B cell (primary cell): ENCODE measurements at regions not wholly inside any gene's neighbourhood (a gene's known extent, or its start where the extent isn't known, plus 50 kb on each side); places are given as distances from the start of the nearest gene placed in this dataset.

Source experiments
- ATAC-seq: fragments of 200-7000 bp; cut with Tn5 transposase; one replicate; pipeline ENCODE4 v1.10.0; 2021; ENCODE audit warnings: low read depth, mild to moderate bottlenecking, moderate number of reproducible peaks, moderate library complexity
- CTCF ChIA-PET: fragments of 350-600 bp; sonication (Branson Sonifier 250); formaldehyde crosslinking; loops from one replicate; lab custom pipeline; 2021; ENCODE audit warnings: antibody characterized with exemption, inconsistent platforms; lab: Charles Lee
- POLR2A ChIA-PET: fragments of 350-600 bp; sonication (Branson Sonifier 250); formaldehyde crosslinking; loops from one replicate; lab custom pipeline; 2021; ENCODE audit warnings: antibody characterized with exemption; lab: Charles Lee
- DNase-seq: peaks from one replicate; pipeline ENCODE4 v3.0.0; 2013
- H2AFZ ChIP-seq: 2 replicates; pipeline ENCODE4 v1.6.1; 2012; ENCODE audit warnings: mild to moderate bottlenecking, low read depth, low read length; ENCODE audit not compliant: insufficient read depth, poor library complexity, severe bottlenecking
- H3K27ac ChIP-seq, 2 donors: 1 replicate in 1 of 2; 2 replicates in 1 of 2; pipeline ENCODE4 v1.5.1; 2012 to 2013; ENCODE audit warnings: low read length in 2 of 2, mild to moderate bottlenecking in 2 of 2, moderate library complexity in 1 of 2
- H3K27me3 ChIP-seq, 4 experiments: fragments of 200-600 bp in 1 of 4; sonication (generic) in 1 of 4; replicated peaks in 1 of 4; 1 replicate in 2 of 4; 2 replicates in 2 of 4; pipeline versions ENCODE4 v1.6.1 to v1.7.0; 2013 to 2016; ENCODE audit warnings: low read length in 3 of 4, mild to moderate bottlenecking in 2 of 4, mixed read lengths in 1 of 4, moderate library complexity in 1 of 4; ENCODE audit not compliant: insufficient read depth in 4 of 4, control insufficient read depth in 3 of 4; ENCODE audit errors: control extremely low read depth in 1 of 4
- H3K36me3 ChIP-seq, 2 experiments: replicated peaks in 1 of 2; 1 replicate in 1 of 2; 2 replicates in 1 of 2; pipeline versions ENCODE4 v1.6.1 to v1.7.1; 2013; ENCODE audit warnings: low read length in 1 of 2; ENCODE audit not compliant: insufficient read depth in 2 of 2, control insufficient read depth in 1 of 2; ENCODE audit errors: control extremely low read depth in 1 of 2, extremely low read depth in 1 of 2
- H3K4me1 ChIP-seq, 2 donors: fragments of 200-600 bp in 1 of 2; sonication (generic) in 1 of 2; 1 replicate in 1 of 2; 2 replicates in 1 of 2; pipeline versions ENCODE4 v1.5.1 to v1.6.1; 2013 to 2017; ENCODE audit warnings: low read length in 2 of 2; ENCODE audit not compliant: control insufficient read depth in 2 of 2, insufficient read depth in 2 of 2
- H3K4me2 ChIP-seq: replicated peaks from 2 replicates; pipeline ENCODE3; 2012; ENCODE audit warnings: mild to moderate bottlenecking, low read depth, low read length; ENCODE audit not compliant: poor library complexity, severe bottlenecking
- H3K4me3 ChIP-seq, 5 experiments: fragments of 200-600 bp in 1 of 5; sonication (generic) in 1 of 5; 1 replicate in 3 of 5; 2 replicates in 2 of 5; pipeline versions ENCODE4 v1.5.1 to v1.7.0; 2011 to 2016; ENCODE audit warnings: low read length in 4 of 5, mild to moderate bottlenecking in 4 of 5, low read depth in 2 of 5, control low read depth in 1 of 5, moderate library complexity in 1 of 5; ENCODE audit not compliant: insufficient read depth in 1 of 5; ENCODE audit errors: control extremely low read depth in 1 of 5, extremely low read depth in 1 of 5
- H3K79me2 ChIP-seq: fragments of 200-600 bp; sonication (generic); one replicate; pipeline ENCODE4 v1.6.0; 2016; ENCODE audit warnings: low read length; ENCODE audit not compliant: control insufficient read depth, insufficient read depth
- H3K9ac ChIP-seq: fragments of 200-600 bp; sonication (generic); 2 replicates; pipeline ENCODE4 v1.6.1; 2017; ENCODE audit warnings: mild to moderate bottlenecking, low read length, moderate library complexity
- H3K9me3 ChIP-seq, 3 donors: one replicate each; pipeline versions ENCODE4 v1.6.1 to v1.7.1; 2013; ENCODE audit warnings: low read length in 2 of 3; ENCODE audit not compliant: control insufficient read depth in 2 of 3, insufficient read depth in 1 of 3; ENCODE audit errors: control extremely low read depth in 1 of 3
- H4K20me1 ChIP-seq: 2 replicates; pipeline ENCODE4 v1.6.0; 2012; ENCODE audit warnings: mild to moderate bottlenecking, low read length; ENCODE audit not compliant: insufficient read depth, control insufficient read depth, poor library complexity, severe bottlenecking
- H3K27ac Mint-ChIP-seq: one replicate; pipeline ENCODE4 v1.8.0; 2021; ENCODE audit warnings: mixed read lengths
- H3K27me3 Mint-ChIP-seq: one replicate; pipeline ENCODE4 v1.8.0; 2021; ENCODE audit warnings: mixed read lengths
- H3K4me1 Mint-ChIP-seq: one replicate; pipeline ENCODE4 v1.8.0; 2021; ENCODE audit warnings: mixed read lengths
- H3K4me3 Mint-ChIP-seq: one replicate; pipeline ENCODE4 v1.8.0; 2021; ENCODE audit warnings: mixed read lengths
- H3K9me3 Mint-ChIP-seq: one replicate; pipeline ENCODE4 v1.8.0; 2022; ENCODE audit warnings: mixed read lengths; ENCODE audit not compliant: insufficient read depth
- CTCF ChIP-seq: fragments of 200-600 bp; IDR thresholded peaks from one replicate; pipeline ENCODE4 v1.8.0; 2022; ENCODE audit warnings: antibody characterized with exemption, mild to moderate bottlenecking
- EZH2 ChIP-seq: IDR thresholded peaks from 2 replicates; pipeline ENCODE4 v1.6.1; 2012; ENCODE audit warnings: borderline replicate concordance, low read depth, mild to moderate bottlenecking, moderate library complexity, low read length; ENCODE audit not compliant: insufficient read depth, poor library complexity, severe bottlenecking
- WGBS: methylation state at CpG from one replicate; pipeline ENCODE4 v1.1.5; 2013; ENCODE audit warnings: missing lambda C conversion rate; ENCODE audit not compliant: insufficient coverage; 5-methylcytosine and 5-hydroxymethylcytosine counted together
- intact Hi-C: fragments of 100-400 bp; cut with micrococcal nuclease; formaldehyde crosslinking; loops from one replicate; pipeline ENCODE4 v1.10.0; 2022

- Histone ChIP-seq H3K27ac (no peak overlapping the region), H3K36me3 (no peaks in the 10 kb centered on the region), H3K79me2 (no peaks in the 10 kb centered on the region), H3K4me3 (no peak overlapping the region), H3K9me3 (peaks cover 0 to 8% (median 0%) of the 10 kb centered on the region in 3 donors), H2AFZ (no peak overlapping the region), H3K9ac (no peak overlapping the region), H4K20me1 (no peaks in the 10 kb centered on the region), H3K4me2 (no peak overlapping the region), H3K27me3 (no peaks in the 10 kb centered on the region), H3K4me1 (no peaks in the 10 kb centered on the region)
- ChIA-PET CTCF (no interaction called here), POLR2A (no interaction called here)
- 93% methylated on average over 9 of the region's 9 CpGs for WGBS
- Mint-ChIP-seq H3K27ac (no peak overlapping the region), H3K4me1 (no peaks in the 10 kb centered on the region), H3K27me3 (peaks cover 8% of the 10 kb centered on the region), H3K9me3 (peaks cover 2% of the 10 kb centered on the region), H3K4me3 (no peak overlapping the region)
- ATAC-seq (no peak), DNase-seq (no peak)
- intact Hi-C loops: no loop called here
- TF ChIP-seq EZH2 (no peak), CTCF (no peak)
These were observed 149.5 kb downstream of the GC start for GRCh38 chr4:71634364-71634763.

DNA sequence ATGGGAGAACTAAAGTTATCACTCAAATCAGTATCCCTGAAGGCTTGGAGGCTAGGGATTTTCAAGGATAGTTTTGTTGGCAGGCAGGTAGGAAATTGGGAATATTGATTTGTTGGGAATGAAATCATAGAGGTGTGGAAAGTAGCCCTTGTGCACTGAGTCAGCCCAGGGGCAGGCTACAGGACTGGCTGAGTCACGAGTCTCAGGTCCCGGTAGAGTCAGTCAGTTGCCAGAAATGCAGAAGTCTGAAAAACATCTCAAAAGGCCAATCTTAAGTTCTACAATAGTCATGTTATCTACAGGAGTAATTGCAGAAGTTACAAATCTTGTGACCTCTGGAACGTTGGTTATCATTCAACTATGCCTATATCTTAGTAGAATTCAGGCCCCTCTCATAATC is 153.1 kb downstream of the GC start:
- no CpG with 5 or more reads among the region's 3 CpGs for WGBS
- Histone ChIP-seq H3K27me3 (no peaks in the 10 kb centered on the region), H3K9me3 (no peaks in the 10 kb centered on the region), H3K4me1 (no peaks in the 10 kb centered on the region), H3K79me2 (no peaks in the 10 kb centered on the region), H4K20me1 (no peaks in the 10 kb centered on the region), H2AFZ (no peak overlapping the region), H3K9ac (no peak overlapping the region), H3K4me3 (no peak overlapping the region), H3K4me2 (no peak overlapping the region), H3K27ac (no peak overlapping the region), H3K36me3 (no peaks in the 10 kb centered on the region)
- TF ChIP-seq CTCF: no peak
- TF ChIP-seq EZH2: no peak
- intact Hi-C loops: no loop called here
- H3K9me3 Mint-ChIP-seq: peaks cover 8% of the 10 kb centered on the region
- CTCF ChIA-PET: no interaction called here
- POLR2A ChIA-PET: no interaction called here
- H3K4me1 Mint-ChIP-seq: no peaks in the 10 kb centered on the region
- no peak overlapping the region for H3K4me3 Mint-ChIP-seq
- no peaks in the 10 kb centered on the region for H3K27me3 Mint-ChIP-seq
- ATAC-seq: no peak
- no peak for DNase-seq
- H3K27ac Mint-ChIP-seq: no peak overlapping the region
